SKM-1 treated with dmso at 0.1 percent for 144 hours (cell line): ENCODE measurements at regions not wholly inside any gene's neighbourhood (a gene's known extent, or its start where the extent isn't known, plus 50 kb on each side); places are given as distances from the start of the nearest gene placed in this dataset.

Experiments used
- DNase-seq: peaks from one replicate; lab custom pipeline; 2025; ENCODE audit not compliant: unreplicated experiment; lab: John Stamatoyannopoulos, UW

DNA sequence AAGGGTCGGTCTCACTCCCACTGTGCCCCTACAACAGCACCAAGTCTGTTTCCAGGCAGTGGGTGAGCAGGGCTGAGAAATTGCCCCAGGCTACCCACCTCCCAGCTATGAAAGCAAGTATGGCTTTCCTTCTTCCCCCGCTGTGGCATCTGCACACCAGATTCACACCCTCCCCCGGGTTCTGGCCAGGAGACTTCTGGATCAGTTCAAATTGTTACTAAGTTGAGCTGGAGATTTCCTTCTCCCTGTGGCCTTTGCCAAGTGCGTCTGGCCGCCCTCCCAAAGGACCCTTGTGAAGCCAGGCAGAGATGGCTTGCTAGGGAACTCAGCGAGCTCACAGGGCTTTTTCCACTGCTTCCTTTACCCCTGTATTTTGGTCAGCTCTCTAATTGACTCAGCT lies 555.4 kb downstream of the SH2D4B start:
- DNase-seq, result no peak

DNA sequence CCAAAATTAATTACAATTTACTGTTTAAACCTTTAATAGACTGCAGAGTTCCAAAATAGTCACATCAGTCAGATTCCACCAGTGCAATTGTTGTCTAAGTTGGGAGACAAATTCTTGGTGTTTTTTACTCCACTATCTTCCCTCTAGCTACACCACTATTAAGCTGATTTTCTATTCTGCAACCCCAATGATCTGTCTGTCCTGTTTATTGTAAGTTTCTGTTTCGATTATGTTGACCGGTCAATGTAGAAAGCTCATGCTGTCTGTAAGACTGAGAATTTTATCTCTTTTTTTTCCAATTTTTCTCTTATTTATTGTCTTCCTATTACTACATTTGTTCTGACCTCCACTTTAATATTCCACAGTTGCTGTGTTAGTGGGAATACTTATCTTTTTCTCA lies 557.5 kb downstream of the SH2D4B start:
- no peak for DNase-seq

- DNase-seq, result no peak
These were observed 558.9 kb downstream of the SH2D4B start for GRCh38 chr10:81096558-81096957.

- no peak for DNase-seq
These were observed 563.4 kb downstream of the SH2D4B start for GRCh38 chr10:81101062-81101461.

GRCh38 chr10:81104494-81104893 lies 566.8 kb downstream of the SH2D4B start:
- DNase-seq, result no peak

GRCh38 chr10:81108516-81109199 lies 571.0 kb downstream of the SH2D4B start:
- DNase-seq, result peak; percentile 85

GRCh38 chr10:81109200-81109752 lies 571.6 kb downstream of the SH2D4B start:
- DNase-seq, result no peak

DNA sequence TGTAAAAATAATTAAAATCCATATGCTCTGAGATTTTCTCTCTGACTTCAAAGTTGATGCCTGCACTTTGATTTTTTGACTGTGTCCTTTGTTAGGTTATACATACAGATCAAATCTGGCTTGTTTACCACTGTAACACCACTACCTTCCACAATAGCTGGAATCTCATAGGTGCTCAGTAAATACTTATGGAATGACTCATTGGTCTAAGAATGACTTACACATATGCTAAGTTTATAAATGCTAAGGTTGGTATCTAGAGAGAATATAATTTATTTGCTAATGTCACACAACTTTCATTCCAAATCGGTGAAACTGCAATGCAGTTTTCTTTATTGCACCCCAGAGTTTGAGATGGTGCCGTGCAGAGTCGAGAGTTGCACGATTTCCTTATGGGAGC lies 578.5 kb downstream of the SH2D4B start:
- no peak for DNase-seq

DNA sequence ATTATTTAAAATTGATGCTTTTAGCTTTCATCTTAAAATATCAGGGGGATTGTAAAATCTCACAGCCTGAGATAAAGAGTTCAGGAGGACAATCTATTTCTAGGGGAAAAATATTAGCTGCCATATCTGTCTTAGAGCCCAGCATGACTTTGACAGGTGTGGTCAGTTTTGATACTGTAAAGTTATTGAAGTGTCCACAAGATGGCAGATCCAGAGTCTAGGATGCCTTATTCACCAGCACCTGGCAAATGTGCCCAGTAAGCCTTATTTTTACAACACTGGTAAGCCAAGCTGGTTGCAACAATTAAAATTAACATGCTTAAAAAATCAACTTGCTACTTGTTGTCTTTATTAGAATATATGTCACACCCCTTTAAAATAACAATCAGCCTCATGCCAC lies 579.3 kb downstream of the SH2D4B start:
- DNase-seq, result no peak

- DNase-seq, result no peak
These were observed 590.2 kb downstream of the SH2D4B start for GRCh38 chr10:81127931-81128330.

GRCh38 chr10:81130014-81130413 lies 592.3 kb downstream of the SH2D4B start:
- DNase-seq, result no peak

GRCh38 chr10:81135851-81136250 lies 598.1 kb downstream of the SH2D4B start:
- DNase-seq, result no peak

DNA sequence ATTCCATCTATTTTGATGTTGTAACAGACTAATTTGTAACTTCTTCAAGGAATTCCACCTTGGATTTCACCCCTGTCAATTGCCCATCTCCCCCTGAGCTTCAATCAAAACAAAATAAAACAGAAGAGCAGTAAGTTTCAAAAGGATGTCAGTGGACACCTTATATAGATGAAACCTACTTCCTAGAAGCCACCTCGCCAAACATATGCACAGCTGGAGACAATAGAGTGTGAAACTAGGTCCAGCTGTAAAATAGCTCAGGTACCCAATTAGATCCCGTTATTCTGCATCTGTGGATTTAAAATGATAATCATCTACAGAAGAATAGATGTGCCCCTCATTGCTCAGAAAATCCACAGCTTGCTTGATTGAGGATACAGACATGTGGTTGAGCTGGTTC lies 598.6 kb downstream of the SH2D4B start:
- DNase-seq, result no peak

DNA sequence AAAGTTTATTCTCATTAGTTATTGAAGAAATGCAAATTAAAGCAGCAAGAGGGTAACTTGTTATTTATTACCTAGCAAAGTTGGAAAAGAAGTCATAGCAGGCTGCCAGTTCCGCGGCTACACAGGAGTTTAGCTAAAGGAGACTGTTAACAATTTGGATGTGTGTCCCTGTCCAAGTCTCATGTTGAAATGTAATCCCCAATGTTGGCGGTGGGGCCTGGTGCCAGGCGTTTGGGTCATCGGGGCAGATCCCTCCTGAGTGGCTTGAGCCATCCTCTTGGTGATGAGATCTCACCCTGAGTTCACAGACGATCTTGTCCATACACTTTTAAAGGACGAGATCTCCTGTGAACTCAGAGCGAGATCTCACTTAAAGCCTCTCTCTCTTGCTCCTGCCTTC lies 608.3 kb downstream of the SH2D4B start:
- no peak for DNase-seq

DNA sequence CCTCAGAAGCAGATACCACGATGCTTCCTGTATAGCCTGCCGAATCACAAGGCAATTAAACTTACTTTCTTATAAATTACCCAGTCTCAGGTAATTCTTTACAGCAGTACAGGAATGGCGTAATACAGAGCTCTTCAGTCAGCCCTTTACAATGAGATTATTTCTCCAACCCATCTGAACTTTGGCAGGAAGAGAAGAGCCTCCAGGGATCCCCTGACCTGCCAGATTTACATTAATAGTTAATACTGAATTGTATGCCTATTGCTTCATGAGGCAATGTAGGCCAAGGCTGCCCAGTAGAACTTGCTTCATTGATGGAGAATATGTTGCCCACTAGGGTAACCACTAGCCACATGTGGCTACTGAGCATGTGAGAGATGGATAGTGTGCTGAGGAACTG lies 608.7 kb downstream of the SH2D4B start:
- DNase-seq, result no peak

DNA sequence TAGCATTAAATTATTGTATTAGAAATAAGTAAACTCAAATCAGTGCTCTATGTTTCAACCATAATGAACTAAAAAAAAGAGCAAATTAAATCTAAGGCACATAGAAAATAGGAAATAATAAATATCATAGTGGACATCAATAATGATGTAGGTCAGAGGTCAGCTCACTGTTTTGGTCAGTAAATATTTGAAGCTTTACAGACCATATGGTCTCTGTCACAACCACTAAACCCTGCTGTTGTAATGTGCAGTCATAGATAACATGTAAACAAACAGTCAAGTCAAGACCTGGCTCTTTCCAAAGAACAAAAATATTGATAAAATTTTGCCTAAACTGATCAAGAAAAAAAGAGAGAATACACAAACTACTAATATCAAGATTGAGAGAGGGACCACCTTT lies 615.0 kb downstream of the SH2D4B start:
- no peak for DNase-seq

DNA sequence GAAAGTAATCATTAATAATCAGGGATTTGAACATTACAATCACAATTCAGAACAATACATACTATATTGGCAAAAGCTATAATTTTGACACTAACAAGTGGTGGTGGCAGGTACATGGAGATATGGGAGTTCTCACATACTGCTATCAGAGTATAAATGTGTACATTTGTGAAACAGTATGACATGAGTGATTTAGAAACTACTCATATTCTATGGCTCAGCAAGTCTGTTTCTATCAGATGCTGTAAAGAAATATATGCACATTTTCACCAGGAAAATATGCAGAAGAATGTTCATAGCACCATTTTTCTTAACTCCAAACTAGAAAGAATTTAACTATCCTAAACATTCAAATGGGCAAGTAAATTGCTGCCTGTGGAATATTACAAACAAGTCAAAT lies 620.0 kb downstream of the SH2D4B start:
- DNase-seq, result no peak

- DNase-seq, result peak; percentile 61
These were observed 640.0 kb downstream of the SH2D4B start for GRCh38 chr10:81177651-81178244.

DNA sequence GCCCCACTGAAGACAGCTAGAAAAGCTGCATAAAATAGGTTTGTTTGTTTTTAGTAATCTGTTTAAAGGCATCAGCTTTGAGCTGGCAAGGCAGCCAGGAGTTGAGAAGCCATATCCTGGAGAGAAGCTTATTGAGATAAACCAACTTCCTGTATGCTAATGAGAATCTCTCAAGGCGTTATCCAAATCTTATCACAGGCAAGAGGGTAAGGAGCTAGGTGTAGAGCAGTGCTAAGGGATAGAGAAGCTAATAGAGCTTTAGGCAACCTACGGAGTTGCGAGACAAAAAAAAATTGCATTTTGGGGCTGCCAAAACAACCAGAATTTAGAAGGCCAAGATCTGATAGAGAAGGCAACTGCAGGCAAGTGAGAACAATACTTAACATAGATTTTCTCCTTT lies 641.6 kb downstream of the SH2D4B start:
- DNase-seq, result no peak

GRCh38 chr10:81179805-81180452 lies 642.2 kb downstream of the SH2D4B start:
- DNase-seq, result peak; percentile 41

GRCh38 chr10:81182296-81182695 lies 644.6 kb downstream of the SH2D4B start:
- no peak for DNase-seq

DNA sequence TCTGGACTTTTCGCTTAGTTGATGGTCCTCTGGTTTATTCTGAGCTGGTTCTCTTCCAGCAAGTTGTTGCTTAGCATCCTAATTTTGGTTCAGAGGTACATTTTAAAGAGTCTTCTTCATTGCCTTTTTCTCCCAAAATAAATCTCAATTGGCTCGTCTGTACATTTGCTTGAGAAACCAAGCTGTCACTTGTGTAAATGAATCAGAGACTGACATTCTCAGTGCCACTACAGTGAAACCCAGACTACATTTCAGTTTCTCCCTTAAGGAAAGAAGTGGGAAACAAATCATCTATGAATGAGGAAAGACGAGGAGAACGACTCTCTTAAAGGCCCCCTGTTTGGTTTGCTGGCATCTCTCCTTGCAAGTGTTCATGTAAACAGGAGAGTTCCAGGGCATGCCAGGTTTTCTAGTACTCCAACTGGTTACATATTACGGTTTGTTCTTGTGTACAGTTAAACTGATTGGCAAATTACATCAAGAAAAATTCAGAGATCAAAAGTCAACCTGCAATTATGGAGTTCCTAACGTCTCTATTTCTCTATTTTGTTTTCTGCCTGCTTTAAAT lies 654.6 kb downstream of the SH2D4B start:
- DNase-seq, result no peak
